Stimulated activated CD8-positive, alpha-beta memory T cell treated with anti-CD3 and anti-CD28 coated beads, Interleukin-7, amount 100 ng/mL, for 1 hour (primary cell): ENCODE measurements at regions not wholly inside any gene's neighbourhood (a gene's known extent, or its start where the extent isn't known, plus 50 kb on each side); places are given as distances from the start of the nearest gene placed in this dataset.

Source experiments
- DNase-seq, 2 donors: peaks; one replicate each; pipeline ENCODE4 v3.0.0-alpha.2; 2020; ENCODE audit warnings: low read depth in 2 of 2

- no peak for DNase-seq
Measured at GRCh38 chr14:65224799-65225198, 122.5 kb upstream of the MAX start.

- no peak for DNase-seq
Measured at GRCh38 chr14:65225299-65226159, 123.2 kb upstream of the MAX start.

- no peak for DNase-seq
Measured at GRCh38 chr14:65226824-65227604, 124.7 kb upstream of the MAX start.

GRCh38 chr14:65228436-65228835, 126.1 kb upstream of the MAX start:
- DNase-seq = no peak

- no peak for DNase-seq
Measured at GRCh38 chr14:65228956-65229747, 126.8 kb upstream of the MAX start.

GRCh38 chr14:65229748-65230728, 127.7 kb upstream of the MAX start:
- DNase-seq = no peak

GRCh38 chr14:65231286-65231980, 129.1 kb upstream of the MAX start:
- DNase-seq = no peak

GRCh38 chr14:65234752-65235361, 132.5 kb upstream of the MAX start:
- DNase-seq = no peak

- no peak for DNase-seq
Measured at GRCh38 chr14:65237023-65237814, 134.9 kb upstream of the MAX start.

GRCh38 chr14:65237941-65238340, 135.6 kb upstream of the MAX start:
- DNase-seq = no peak

GRCh38 chr14:65238456-65238855, 136.1 kb upstream of the MAX start:
- no peak for DNase-seq

GRCh38 chr14:65239143-65239937, 137.0 kb upstream of the MAX start:
- DNase-seq = no peak

GRCh38 chr14:65239938-65240296, 137.6 kb upstream of the MAX start:
- DNase-seq = no peak

GRCh38 chr14:65241125-65241752, 138.9 kb upstream of the MAX start:
- DNase-seq = no peak

- DNase-seq = no peak
Measured at GRCh38 chr14:65242732-65243134, 140.4 kb upstream of the MAX start.

GRCh38 chr14:65243766-65244442, 141.6 kb upstream of the MAX start:
- DNase-seq = no peak

GRCh38 chr14:65249471-65250161, 147.3 kb upstream of the MAX start:
- no peak for DNase-seq
